HL-60 (cell line): ENCODE measurements at regions not wholly inside any gene's neighbourhood (a gene's known extent, or its start where the extent isn't known, plus 50 kb on each side); places are given as distances from the start of the nearest gene placed in this dataset.

Experiments used
- POLR2AphosphoS5 ChIP-seq: IDR thresholded peaks from 2 replicates; pipeline ENCODE4 v1.6.1; 2012; ENCODE audit warnings: low read depth
- TF ChIP-seq, protein P1 (sequence below): IDR thresholded peaks from one replicate; pipeline ENCODE4 v1.5.1; 2011; ENCODE audit warnings: low read length, control low read depth, inconsistent platforms; ENCODE audit not compliant: insufficient read depth
- TF ChIP-seq, protein P2 (sequence below): IDR thresholded peaks from 2 replicates; pipeline ENCODE4 v1.6.1; 2012; ENCODE audit warnings: low read depth; ENCODE audit not compliant: insufficient replicate concordance

DNA sequence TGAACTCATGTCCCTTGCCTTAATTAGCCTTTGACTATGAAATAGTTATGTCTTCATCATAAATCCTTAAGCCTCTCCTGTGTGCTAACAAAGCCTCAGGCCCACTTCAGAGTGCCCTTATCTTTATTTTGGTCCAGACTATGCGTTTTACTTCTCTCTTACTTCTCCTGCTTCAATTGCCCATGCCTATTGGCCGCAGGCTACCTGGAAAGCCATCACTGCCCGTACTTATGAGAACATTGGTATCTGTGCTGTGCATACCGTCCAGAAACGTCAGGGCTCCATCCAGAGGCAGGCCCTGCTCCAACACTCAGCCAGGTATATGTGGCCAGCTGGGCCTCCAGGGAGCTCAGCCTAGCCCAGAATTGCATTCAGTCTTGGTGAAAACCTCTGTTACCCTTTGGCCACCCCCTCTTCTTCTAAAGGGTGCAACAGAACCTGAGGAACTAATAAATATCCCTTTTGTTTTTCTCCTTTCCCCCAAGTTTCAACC, 212.4 kb upstream of the MTPN start:
- TF ChIP-seq POLR2AphosphoS5 = no peak
- TF ChIP-seq, protein P1, sequence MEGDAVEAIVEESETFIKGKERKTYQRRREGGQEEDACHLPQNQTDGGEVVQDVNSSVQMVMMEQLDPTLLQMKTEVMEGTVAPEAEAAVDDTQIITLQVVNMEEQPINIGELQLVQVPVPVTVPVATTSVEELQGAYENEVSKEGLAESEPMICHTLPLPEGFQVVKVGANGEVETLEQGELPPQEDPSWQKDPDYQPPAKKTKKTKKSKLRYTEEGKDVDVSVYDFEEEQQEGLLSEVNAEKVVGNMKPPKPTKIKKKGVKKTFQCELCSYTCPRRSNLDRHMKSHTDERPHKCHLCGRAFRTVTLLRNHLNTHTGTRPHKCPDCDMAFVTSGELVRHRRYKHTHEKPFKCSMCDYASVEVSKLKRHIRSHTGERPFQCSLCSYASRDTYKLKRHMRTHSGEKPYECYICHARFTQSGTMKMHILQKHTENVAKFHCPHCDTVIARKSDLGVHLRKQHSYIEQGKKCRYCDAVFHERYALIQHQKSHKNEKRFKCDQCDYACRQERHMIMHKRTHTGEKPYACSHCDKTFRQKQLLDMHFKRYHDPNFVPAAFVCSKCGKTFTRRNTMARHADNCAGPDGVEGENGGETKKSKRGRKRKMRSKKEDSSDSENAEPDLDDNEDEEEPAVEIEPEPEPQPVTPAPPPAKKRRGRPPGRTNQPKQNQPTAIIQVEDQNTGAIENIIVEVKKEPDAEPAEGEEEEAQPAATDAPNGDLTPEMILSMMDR = no peak
- TF ChIP-seq, protein P2, sequence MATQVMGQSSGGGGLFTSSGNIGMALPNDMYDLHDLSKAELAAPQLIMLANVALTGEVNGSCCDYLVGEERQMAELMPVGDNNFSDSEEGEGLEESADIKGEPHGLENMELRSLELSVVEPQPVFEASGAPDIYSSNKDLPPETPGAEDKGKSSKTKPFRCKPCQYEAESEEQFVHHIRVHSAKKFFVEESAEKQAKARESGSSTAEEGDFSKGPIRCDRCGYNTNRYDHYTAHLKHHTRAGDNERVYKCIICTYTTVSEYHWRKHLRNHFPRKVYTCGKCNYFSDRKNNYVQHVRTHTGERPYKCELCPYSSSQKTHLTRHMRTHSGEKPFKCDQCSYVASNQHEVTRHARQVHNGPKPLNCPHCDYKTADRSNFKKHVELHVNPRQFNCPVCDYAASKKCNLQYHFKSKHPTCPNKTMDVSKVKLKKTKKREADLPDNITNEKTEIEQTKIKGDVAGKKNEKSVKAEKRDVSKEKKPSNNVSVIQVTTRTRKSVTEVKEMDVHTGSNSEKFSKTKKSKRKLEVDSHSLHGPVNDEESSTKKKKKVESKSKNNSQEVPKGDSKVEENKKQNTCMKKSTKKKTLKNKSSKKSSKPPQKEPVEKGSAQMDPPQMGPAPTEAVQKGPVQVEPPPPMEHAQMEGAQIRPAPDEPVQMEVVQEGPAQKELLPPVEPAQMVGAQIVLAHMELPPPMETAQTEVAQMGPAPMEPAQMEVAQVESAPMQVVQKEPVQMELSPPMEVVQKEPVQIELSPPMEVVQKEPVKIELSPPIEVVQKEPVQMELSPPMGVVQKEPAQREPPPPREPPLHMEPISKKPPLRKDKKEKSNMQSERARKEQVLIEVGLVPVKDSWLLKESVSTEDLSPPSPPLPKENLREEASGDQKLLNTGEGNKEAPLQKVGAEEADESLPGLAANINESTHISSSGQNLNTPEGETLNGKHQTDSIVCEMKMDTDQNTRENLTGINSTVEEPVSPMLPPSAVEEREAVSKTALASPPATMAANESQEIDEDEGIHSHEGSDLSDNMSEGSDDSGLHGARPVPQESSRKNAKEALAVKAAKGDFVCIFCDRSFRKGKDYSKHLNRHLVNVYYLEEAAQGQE = no peak
